ENCODE measurements at regions not wholly inside any gene's neighbourhood (a gene's known extent, or its start where the extent isn't known, plus 50 kb on each side); places are given as distances from the start of the nearest gene placed in this dataset.

DNA sequence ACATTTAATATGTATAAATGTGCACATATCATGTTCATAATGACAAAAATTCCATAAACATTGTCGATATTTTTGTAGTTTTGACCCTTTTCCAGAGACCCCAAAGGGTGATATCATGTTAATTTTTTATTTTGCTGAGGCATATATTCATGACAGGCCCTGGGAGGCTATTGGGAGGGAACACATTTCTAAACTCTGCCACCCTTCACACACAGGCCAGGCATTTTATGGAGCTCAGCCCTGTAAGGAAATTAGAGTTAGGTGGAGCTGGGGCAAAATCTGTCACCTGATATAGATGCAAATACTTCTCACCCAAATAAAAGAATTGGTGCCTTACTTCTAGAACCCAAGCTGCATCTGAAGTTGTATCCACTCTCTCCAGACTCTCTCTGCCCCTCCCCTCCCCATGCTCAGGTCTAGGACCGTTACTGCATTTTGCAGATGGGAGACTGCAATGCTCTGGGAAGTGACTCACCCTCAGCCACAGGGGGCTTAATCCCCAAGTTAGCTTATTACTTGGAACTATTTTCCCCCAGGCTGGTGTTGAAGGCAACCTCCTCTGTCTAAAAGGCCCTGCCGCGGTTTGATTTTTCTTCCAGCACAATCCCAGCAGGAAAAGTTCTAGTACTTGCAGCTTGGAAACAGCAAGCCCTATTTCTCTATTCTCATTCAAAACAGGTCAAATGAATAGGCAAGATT is 238.9 kb downstream of the EMP1 start:
- no peaks in the 10 kb centered on the region for H3K36me3 ChIP-seq (ENCODE audit: insufficient read depth, low read length)

DNA sequence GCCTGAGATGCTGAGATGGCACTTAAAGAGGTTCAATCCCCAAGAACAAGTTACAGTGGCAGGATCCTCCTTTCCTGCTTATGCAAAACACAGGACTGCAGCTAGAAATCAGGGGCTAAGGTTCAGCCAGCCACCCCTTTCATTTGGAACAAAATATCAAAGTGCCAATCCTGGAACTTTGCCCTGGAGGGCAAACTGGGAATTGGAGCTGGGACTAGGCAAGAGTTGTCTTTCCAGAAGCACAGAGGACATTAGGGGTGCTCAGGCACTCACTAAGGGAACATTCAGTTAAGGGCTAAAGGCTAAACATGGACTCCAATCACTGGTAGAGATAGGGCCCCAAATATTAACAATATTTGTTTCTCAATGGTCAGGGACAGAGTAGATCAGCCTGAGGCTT is 237.2 kb downstream of the EMP1 start:
- H4K20me1 ChIP-seq (ENCODE audit: insufficient read depth, low read length): no peaks in the 10 kb centered on the region
- ChIA-PET POLR2A (no interaction called here), CTCF (ENCODE audit: unreplicated experiment) (no interaction called here)
- no peak for DNase-seq (ENCODE audit: low spot score)
- intact Hi-C loops (cut with micrococcal nuclease; ENCODE audit: unreplicated experiment): no loop called here
- H3K36me3 ChIP-seq (ENCODE audit: insufficient read depth, low read length): no peaks in the 10 kb centered on the region
- H3K4me1 ChIP-seq (ENCODE audit: insufficient read depth, low read length, poor library complexity, severe bottlenecking): no peaks in the 10 kb centered on the region
- BruUV-seq (replicated peaks): no TSS peak
- H3K9me3 ChIP-seq (ENCODE audit: low read length): no peaks in the 10 kb centered on the region
- no peak overlapping the region for H3K4me3 ChIP-seq (ENCODE audit: low read depth, low read length, poor library complexity, severe bottlenecking)
- no peak overlapping the region for H3K27ac ChIP-seq (ENCODE audit: low read depth, low read length, poor library complexity, severe bottlenecking)
- H3K9me2 ChIP-seq (ENCODE audit: insufficient read depth, low read length): no peaks in the 10 kb centered on the region
- H2AFZ ChIP-seq (ENCODE audit: low read length): no peak overlapping the region
- H3K79me2 ChIP-seq (ENCODE audit: insufficient read depth, low read depth, low read length): no peaks in the 10 kb centered on the region
- no peak overlapping the region for H3K4me2 ChIP-seq (ENCODE audit: low read length)
- TF ChIP-seq, protein P1, sequence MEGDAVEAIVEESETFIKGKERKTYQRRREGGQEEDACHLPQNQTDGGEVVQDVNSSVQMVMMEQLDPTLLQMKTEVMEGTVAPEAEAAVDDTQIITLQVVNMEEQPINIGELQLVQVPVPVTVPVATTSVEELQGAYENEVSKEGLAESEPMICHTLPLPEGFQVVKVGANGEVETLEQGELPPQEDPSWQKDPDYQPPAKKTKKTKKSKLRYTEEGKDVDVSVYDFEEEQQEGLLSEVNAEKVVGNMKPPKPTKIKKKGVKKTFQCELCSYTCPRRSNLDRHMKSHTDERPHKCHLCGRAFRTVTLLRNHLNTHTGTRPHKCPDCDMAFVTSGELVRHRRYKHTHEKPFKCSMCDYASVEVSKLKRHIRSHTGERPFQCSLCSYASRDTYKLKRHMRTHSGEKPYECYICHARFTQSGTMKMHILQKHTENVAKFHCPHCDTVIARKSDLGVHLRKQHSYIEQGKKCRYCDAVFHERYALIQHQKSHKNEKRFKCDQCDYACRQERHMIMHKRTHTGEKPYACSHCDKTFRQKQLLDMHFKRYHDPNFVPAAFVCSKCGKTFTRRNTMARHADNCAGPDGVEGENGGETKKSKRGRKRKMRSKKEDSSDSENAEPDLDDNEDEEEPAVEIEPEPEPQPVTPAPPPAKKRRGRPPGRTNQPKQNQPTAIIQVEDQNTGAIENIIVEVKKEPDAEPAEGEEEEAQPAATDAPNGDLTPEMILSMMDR (conservative IDR thresholded peaks at IDR 0.05; ENCODE audit: low read length): no peak
- no peak for TF ChIP-seq EZH2phosphoT487 (IDR thresholded peaks at IDR 0.05; ENCODE audit: borderline replicate concordance, low read depth, low read length)

More for the DNA sequence above, 238.9 kb downstream of the EMP1 start:
- H3K9me3 ChIP-seq (ENCODE audit: low read length): no peaks in the 10 kb centered on the region
- no peaks in the 10 kb centered on the region for H4K20me1 ChIP-seq (ENCODE audit: insufficient read depth, low read length)
- intact Hi-C loops (cut with micrococcal nuclease; ENCODE audit: unreplicated experiment): no loop called here
- BruUV-seq (replicated peaks): no TSS peak
- ChIA-PET POLR2A (no interaction called here), CTCF (ENCODE audit: unreplicated experiment) (no interaction called here)
- H3K27ac ChIP-seq (ENCODE audit: low read depth, low read length, poor library complexity, severe bottlenecking): no peak overlapping the region
- no peak for TF ChIP-seq EZH2phosphoT487 (IDR thresholded peaks at IDR 0.05; ENCODE audit: borderline replicate concordance, low read depth, low read length)
- TF ChIP-seq, protein P1 (conservative IDR thresholded peaks at IDR 0.05; ENCODE audit: low read length): no peak
- no peaks in the 10 kb centered on the region for H3K9me2 ChIP-seq (ENCODE audit: insufficient read depth, low read length)
- no peaks in the 10 kb centered on the region for H3K79me2 ChIP-seq (ENCODE audit: insufficient read depth, low read depth, low read length)
- H3K4me3 ChIP-seq (ENCODE audit: low read depth, low read length, poor library complexity, severe bottlenecking): no peak overlapping the region
- no peak for DNase-seq (ENCODE audit: low spot score)
- H2AFZ ChIP-seq (ENCODE audit: low read length): no peak overlapping the region
- no peaks in the 10 kb centered on the region for H3K4me1 ChIP-seq (ENCODE audit: insufficient read depth, low read length, poor library complexity, severe bottlenecking)
- no peak overlapping the region for H3K4me2 ChIP-seq (ENCODE audit: low read length)

DNA sequence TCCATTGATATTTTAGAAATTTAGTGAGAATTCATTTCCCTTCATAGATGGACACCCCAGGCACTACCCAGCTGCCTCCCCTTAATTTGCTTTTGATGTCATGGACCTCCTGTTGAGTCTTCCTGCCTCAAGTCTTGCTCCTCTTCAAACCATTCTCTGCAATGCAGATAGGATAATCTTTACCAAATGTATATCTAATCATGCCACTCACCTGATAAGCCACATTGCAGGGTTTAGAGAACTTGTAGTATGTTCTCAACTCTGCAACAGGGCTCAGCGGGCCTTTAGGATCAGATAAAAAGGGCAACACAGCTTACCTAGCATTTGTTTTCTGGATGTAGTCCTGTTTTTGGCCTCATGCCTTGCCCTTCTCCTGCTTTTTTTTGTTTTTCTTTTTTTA is 234.5 kb downstream of the EMP1 start:
- no peaks in the 10 kb centered on the region for H3K9me2 ChIP-seq (ENCODE audit: insufficient read depth, low read length)
- no peaks in the 10 kb centered on the region for H4K20me1 ChIP-seq (ENCODE audit: insufficient read depth, low read length)
- no peaks in the 10 kb centered on the region for H3K9me3 ChIP-seq (ENCODE audit: low read length)
- H3K36me3 ChIP-seq (ENCODE audit: insufficient read depth, low read length): no peaks in the 10 kb centered on the region
- no peak overlapping the region for H3K4me3 ChIP-seq (ENCODE audit: low read depth, low read length, poor library complexity, severe bottlenecking)
- BruUV-seq (replicated peaks): no TSS peak
- no peak overlapping the region for H3K4me2 ChIP-seq (ENCODE audit: low read length)
- intact Hi-C loops (cut with micrococcal nuclease; ENCODE audit: unreplicated experiment): no loop called here
- no peak overlapping the region for H3K27ac ChIP-seq (ENCODE audit: low read depth, low read length, poor library complexity, severe bottlenecking)
- TF ChIP-seq EZH2phosphoT487 (IDR thresholded peaks at IDR 0.05; ENCODE audit: borderline replicate concordance, low read depth, low read length): no peak
- TF ChIP-seq, protein P1 (conservative IDR thresholded peaks at IDR 0.05; ENCODE audit: low read length): no peak
- POLR2A ChIA-PET: interaction anchor here (0.8 kb wide), 1 partner anchor 79 kb away, joined by 3 read pairs; no protein-coding TSS in a partner anchor
- CTCF ChIA-PET (ENCODE audit: unreplicated experiment): no interaction called here
- no peak for DNase-seq (ENCODE audit: low spot score)
- no peaks in the 10 kb centered on the region for H3K79me2 ChIP-seq (ENCODE audit: insufficient read depth, low read depth, low read length)
- no peaks in the 10 kb centered on the region for H3K4me1 ChIP-seq (ENCODE audit: insufficient read depth, low read length, poor library complexity, severe bottlenecking)
- no peak overlapping the region for H2AFZ ChIP-seq (ENCODE audit: low read length)
